ENCODE measurements at regions not wholly inside any gene's neighbourhood (a gene's known extent, or its start where the extent isn't known, plus 50 kb on each side); places are given as distances from the start of the nearest gene placed in this dataset.

DNA sequence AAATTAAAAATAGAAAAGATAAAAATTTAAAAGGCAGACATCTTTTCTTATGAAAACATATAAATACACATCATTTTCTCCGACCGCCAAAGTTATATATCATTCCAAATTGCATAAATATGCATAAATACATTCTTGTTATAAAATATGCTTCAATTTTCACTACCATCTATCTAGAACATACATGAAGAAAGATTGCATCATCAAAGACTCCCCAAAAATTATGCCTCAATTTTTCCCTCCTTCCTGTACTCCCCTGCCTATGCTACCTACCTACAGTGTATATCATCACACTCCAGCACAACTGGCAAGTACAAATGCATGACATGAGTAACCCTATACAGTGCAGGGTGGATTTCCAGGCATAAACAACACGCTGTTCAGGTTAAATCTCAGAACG, 49.9 kb upstream of the TENT5A start:
- TF ChIP-seq, protein P1, sequence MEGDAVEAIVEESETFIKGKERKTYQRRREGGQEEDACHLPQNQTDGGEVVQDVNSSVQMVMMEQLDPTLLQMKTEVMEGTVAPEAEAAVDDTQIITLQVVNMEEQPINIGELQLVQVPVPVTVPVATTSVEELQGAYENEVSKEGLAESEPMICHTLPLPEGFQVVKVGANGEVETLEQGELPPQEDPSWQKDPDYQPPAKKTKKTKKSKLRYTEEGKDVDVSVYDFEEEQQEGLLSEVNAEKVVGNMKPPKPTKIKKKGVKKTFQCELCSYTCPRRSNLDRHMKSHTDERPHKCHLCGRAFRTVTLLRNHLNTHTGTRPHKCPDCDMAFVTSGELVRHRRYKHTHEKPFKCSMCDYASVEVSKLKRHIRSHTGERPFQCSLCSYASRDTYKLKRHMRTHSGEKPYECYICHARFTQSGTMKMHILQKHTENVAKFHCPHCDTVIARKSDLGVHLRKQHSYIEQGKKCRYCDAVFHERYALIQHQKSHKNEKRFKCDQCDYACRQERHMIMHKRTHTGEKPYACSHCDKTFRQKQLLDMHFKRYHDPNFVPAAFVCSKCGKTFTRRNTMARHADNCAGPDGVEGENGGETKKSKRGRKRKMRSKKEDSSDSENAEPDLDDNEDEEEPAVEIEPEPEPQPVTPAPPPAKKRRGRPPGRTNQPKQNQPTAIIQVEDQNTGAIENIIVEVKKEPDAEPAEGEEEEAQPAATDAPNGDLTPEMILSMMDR (IDR thresholded peaks at IDR 0.05; ENCODE audit: insufficient read depth, low read length, poor library complexity, severe bottlenecking): no peak
- Histone ChIP-seq H3K27me3 (replicated peaks; ENCODE audit: control insufficient read depth, insufficient read depth, low read length) (no peaks in the 10 kb centered on the region), H3K36me3 (ENCODE audit: control insufficient read depth, insufficient read depth, low read length) (no peaks in the 10 kb centered on the region), H3K4me3 (replicated peaks; ENCODE audit: low read depth, low read length) (no peak overlapping the region)
- DNase-seq (ENCODE audit: extremely low read depth, insufficient read length): no peak

Data from GM06990 (cell line).